T-helper 2 cell treated with Interferon-gamma antibody and Interleukin-4, amounts not matched to agents 5 μg/mL and 100 μg/mL, for 36 hours (primary cell): ENCODE measurements at regions not wholly inside any gene's neighbourhood (a gene's known extent, or its start where the extent isn't known, plus 50 kb on each side); places are given as distances from the start of the nearest gene placed in this dataset.
"Not testable (repeated sequence)": the region's sequence is repeated elsewhere in the genome, so short reads cannot be mapped to it uniquely, and the experiment has no call there.

Source experiments
- DNase-seq: peaks from one replicate; pipeline ENCODE4 v3.0.0; 2021; ENCODE audit warnings: low spot score
- H3K27ac Mint-ChIP-seq: one replicate; pipeline ENCODE4 v1.8.0; 2021; ENCODE audit warnings: mild to moderate bottlenecking, mixed read lengths
- H3K27me3 Mint-ChIP-seq: one replicate; pipeline ENCODE4 v1.8.0; 2021; ENCODE audit warnings: low read depth, mixed read lengths
- H3K36me3 Mint-ChIP-seq: one replicate; pipeline ENCODE4 v1.8.0; 2021; ENCODE audit warnings: low read depth, mixed read lengths
- H3K4me1 Mint-ChIP-seq: one replicate; pipeline ENCODE4 v1.8.0; 2021; ENCODE audit warnings: low read depth, mixed read lengths
- H3K4me3 Mint-ChIP-seq: one replicate; pipeline ENCODE4 v1.8.0; 2022; ENCODE audit warnings: mild to moderate bottlenecking, moderate library complexity, mixed read lengths
- H3K9me3 Mint-ChIP-seq: one replicate; pipeline ENCODE4 v1.8.0; 2021; ENCODE audit warnings: mixed read lengths

- Mint-ChIP-seq H3K27ac (no peak overlapping the region), H3K36me3 (no peaks in the 10 kb centered on the region), H3K9me3 (peaks cover 7% of the 10 kb centered on the region), H3K27me3 (peaks cover 21% of the 10 kb centered on the region), H3K4me1 (no peaks in the 10 kb centered on the region), H3K4me3 (no peak overlapping the region)
- DNase-seq: no peak
Observed at GRCh38 chr1:47594627-47595026, 156.8 kb downstream of the FOXD2 start.

GRCh38 chr1:47596328-47596727, 158.5 kb downstream of the FOXD2 start:
- Mint-ChIP-seq H3K27ac (no peak overlapping the region), H3K4me1 (no peaks in the 10 kb centered on the region), H3K9me3 (peaks cover 11% of the 10 kb centered on the region), H3K27me3 (peaks cover 21% of the 10 kb centered on the region), H3K4me3 (no peak overlapping the region), H3K36me3 (no peaks in the 10 kb centered on the region)
- no peak for DNase-seq

- peaks cover 17% of the 10 kb centered on the region for H3K27me3 Mint-ChIP-seq
- H3K27ac Mint-ChIP-seq: no peak overlapping the region
- H3K4me3 Mint-ChIP-seq: no peak overlapping the region
Observed at GRCh38 chr1:47598357-47598756, 160.5 kb downstream of the FOXD2 start.

GRCh38 chr1:47599777-47600176, 161.9 kb downstream of the FOXD2 start:
- Mint-ChIP-seq H3K27me3 (peaks cover 9% of the 10 kb centered on the region), H3K9me3 (peaks cover 22% of the 10 kb centered on the region), H3K4me3 (no peak overlapping the region), H3K4me1 (no peaks in the 10 kb centered on the region), H3K27ac (no peak overlapping the region), H3K36me3 (no peaks in the 10 kb centered on the region)
- DNase-seq: no peak

More at GRCh38 chr1:47598357-47598756, 160.5 kb downstream of the FOXD2 start:
- peaks cover 18% of the 10 kb centered on the region for H3K9me3 Mint-ChIP-seq
- DNase-seq: no peak
- no peaks in the 10 kb centered on the region for H3K4me1 Mint-ChIP-seq
- no peaks in the 10 kb centered on the region for H3K36me3 Mint-ChIP-seq

- H3K4me1 Mint-ChIP-seq, H3K36me3 Mint-ChIP-seq, H3K27me3 Mint-ChIP-seq, H3K27ac Mint-ChIP-seq, DNase-seq, H3K4me3 Mint-ChIP-seq: not testable (repeated sequence)
- H3K9me3 Mint-ChIP-seq: peaks cover 22% of the 10 kb centered on the region
Observed at GRCh38 chr1:47602491-47602890, 164.6 kb downstream of the FOXD2 start.

GRCh38 chr1:47604869-47605268, 167.0 kb downstream of the FOXD2 start:
- peaks cover 13% of the 10 kb centered on the region for H3K9me3 Mint-ChIP-seq
- H3K27me3 Mint-ChIP-seq, H3K4me1 Mint-ChIP-seq, H3K4me3 Mint-ChIP-seq, DNase-seq, H3K27ac Mint-ChIP-seq, H3K36me3 Mint-ChIP-seq: not testable (repeated sequence)

GRCh38 chr1:47608296-47608875, 170.5 kb downstream of the FOXD2 start:
- no peak overlapping the region for H3K4me3 Mint-ChIP-seq
- DNase-seq: no peak
- peaks cover 4% of the 10 kb centered on the region for H3K9me3 Mint-ChIP-seq
- H3K27me3 Mint-ChIP-seq: peaks cover 6% of the 10 kb centered on the region
- no peaks in the 10 kb centered on the region for H3K4me1 Mint-ChIP-seq
- no peaks in the 10 kb centered on the region for H3K36me3 Mint-ChIP-seq
- no peak overlapping the region for H3K27ac Mint-ChIP-seq

- H3K27me3 Mint-ChIP-seq: peaks cover 6% of the 10 kb centered on the region
- no peaks in the 10 kb centered on the region for H3K36me3 Mint-ChIP-seq
- no peaks in the 10 kb centered on the region for H3K9me3 Mint-ChIP-seq
- no peak overlapping the region for H3K27ac Mint-ChIP-seq
- no peaks in the 10 kb centered on the region for H3K4me1 Mint-ChIP-seq
- no peak overlapping the region for H3K4me3 Mint-ChIP-seq
- DNase-seq: no peak
Observed at GRCh38 chr1:47611992-47612391, 174.1 kb downstream of the FOXD2 start.

GRCh38 chr1:47612819-47613218, 175.0 kb downstream of the FOXD2 start:
- Mint-ChIP-seq H3K27ac (no peak overlapping the region), H3K27me3 (peaks cover 6% of the 10 kb centered on the region), H3K36me3 (no peaks in the 10 kb centered on the region), H3K9me3 (no peaks in the 10 kb centered on the region), H3K4me3 (no peak overlapping the region), H3K4me1 (no peaks in the 10 kb centered on the region)
- no peak for DNase-seq

GRCh38 chr1:47616036-47616435, 178.2 kb downstream of the FOXD2 start:
- no peak for DNase-seq
- no peak overlapping the region for H3K27ac Mint-ChIP-seq
- no peaks in the 10 kb centered on the region for H3K36me3 Mint-ChIP-seq
- no peak overlapping the region for H3K4me3 Mint-ChIP-seq
- H3K4me1 Mint-ChIP-seq: no peaks in the 10 kb centered on the region
- H3K9me3 Mint-ChIP-seq: no peaks in the 10 kb centered on the region
- peaks cover 2% of the 10 kb centered on the region for H3K27me3 Mint-ChIP-seq

GRCh38 chr1:47616906-47617305, 179.1 kb downstream of the FOXD2 start:
- H3K4me1 Mint-ChIP-seq: no peaks in the 10 kb centered on the region
- no peak overlapping the region for H3K4me3 Mint-ChIP-seq
- H3K36me3 Mint-ChIP-seq: no peaks in the 10 kb centered on the region
- H3K27me3 Mint-ChIP-seq: peaks cover 2% of the 10 kb centered on the region
- DNase-seq: no peak
- H3K9me3 Mint-ChIP-seq: no peaks in the 10 kb centered on the region
- no peak overlapping the region for H3K27ac Mint-ChIP-seq

- H3K4me3 Mint-ChIP-seq: no peak overlapping the region
- no peaks in the 10 kb centered on the region for H3K4me1 Mint-ChIP-seq
- DNase-seq: no peak
- no peak overlapping the region for H3K27ac Mint-ChIP-seq
- no peaks in the 10 kb centered on the region for H3K36me3 Mint-ChIP-seq
- peaks cover 2% of the 10 kb centered on the region for H3K27me3 Mint-ChIP-seq
- no peaks in the 10 kb centered on the region for H3K9me3 Mint-ChIP-seq
Observed at GRCh38 chr1:47617381-47618221, 179.8 kb downstream of the FOXD2 start.

- DNase-seq: no peak
- Mint-ChIP-seq H3K27me3 (no peaks in the 10 kb centered on the region), H3K9me3 (no peaks in the 10 kb centered on the region)
Observed at GRCh38 chr1:47618222-47618720, 180.4 kb downstream of the FOXD2 start.

GRCh38 chr1:47618830-47619229, 181.0 kb downstream of the FOXD2 start:
- no peaks in the 10 kb centered on the region for H3K36me3 Mint-ChIP-seq
- no peaks in the 10 kb centered on the region for H3K27me3 Mint-ChIP-seq
- no peak overlapping the region for H3K27ac Mint-ChIP-seq
- DNase-seq: no peak
- no peak overlapping the region for H3K4me3 Mint-ChIP-seq
- H3K9me3 Mint-ChIP-seq: no peaks in the 10 kb centered on the region
- no peaks in the 10 kb centered on the region for H3K4me1 Mint-ChIP-seq

More at GRCh38 chr1:47618222-47618720, 180.4 kb downstream of the FOXD2 start:
- Mint-ChIP-seq H3K4me1 (no peaks in the 10 kb centered on the region), H3K36me3 (no peaks in the 10 kb centered on the region), H3K27ac (no peak overlapping the region), H3K4me3 (no peak overlapping the region)
